GM12875 (cell line): ENCODE measurements at regions not wholly inside any gene's neighbourhood (a gene's known extent, or its start where the extent isn't known, plus 50 kb on each side); places are given as distances from the start of the nearest gene placed in this dataset.

Source experiments
- H3K4me3 ChIP-seq: one replicate; pipeline ENCODE4 v1.5.1; 2011; ENCODE audit warnings: low read depth, low read length, control low read depth
- TF ChIP-seq, protein P1 (sequence below): IDR thresholded peaks from 2 replicates; pipeline ENCODE4 v1.5.1; 2011; ENCODE audit warnings: low read depth, mild to moderate bottlenecking, control low read depth, inconsistent platforms, low read length, moderate library complexity, borderline replicate concordance; ENCODE audit not compliant: insufficient read depth

- TF ChIP-seq, protein P1, sequence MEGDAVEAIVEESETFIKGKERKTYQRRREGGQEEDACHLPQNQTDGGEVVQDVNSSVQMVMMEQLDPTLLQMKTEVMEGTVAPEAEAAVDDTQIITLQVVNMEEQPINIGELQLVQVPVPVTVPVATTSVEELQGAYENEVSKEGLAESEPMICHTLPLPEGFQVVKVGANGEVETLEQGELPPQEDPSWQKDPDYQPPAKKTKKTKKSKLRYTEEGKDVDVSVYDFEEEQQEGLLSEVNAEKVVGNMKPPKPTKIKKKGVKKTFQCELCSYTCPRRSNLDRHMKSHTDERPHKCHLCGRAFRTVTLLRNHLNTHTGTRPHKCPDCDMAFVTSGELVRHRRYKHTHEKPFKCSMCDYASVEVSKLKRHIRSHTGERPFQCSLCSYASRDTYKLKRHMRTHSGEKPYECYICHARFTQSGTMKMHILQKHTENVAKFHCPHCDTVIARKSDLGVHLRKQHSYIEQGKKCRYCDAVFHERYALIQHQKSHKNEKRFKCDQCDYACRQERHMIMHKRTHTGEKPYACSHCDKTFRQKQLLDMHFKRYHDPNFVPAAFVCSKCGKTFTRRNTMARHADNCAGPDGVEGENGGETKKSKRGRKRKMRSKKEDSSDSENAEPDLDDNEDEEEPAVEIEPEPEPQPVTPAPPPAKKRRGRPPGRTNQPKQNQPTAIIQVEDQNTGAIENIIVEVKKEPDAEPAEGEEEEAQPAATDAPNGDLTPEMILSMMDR: no peak
- no peak overlapping the region for H3K4me3 ChIP-seq
Observed at GRCh38 chr6:21845439-21846140, 252.0 kb downstream of the SOX4 start.

- TF ChIP-seq, protein P1: no peak
- H3K4me3 ChIP-seq: no peak overlapping the region
Observed at GRCh38 chr6:21846541-21847451, 253.2 kb downstream of the SOX4 start.

- TF ChIP-seq, protein P1: no peak
- no peak overlapping the region for H3K4me3 ChIP-seq
Observed at GRCh38 chr6:21847711-21848480, 254.3 kb downstream of the SOX4 start.

GRCh38 chr6:21850691-21851090 is 257.1 kb downstream of the SOX4 start:
- TF ChIP-seq, protein P1: no peak
- no peak overlapping the region for H3K4me3 ChIP-seq

DNA sequence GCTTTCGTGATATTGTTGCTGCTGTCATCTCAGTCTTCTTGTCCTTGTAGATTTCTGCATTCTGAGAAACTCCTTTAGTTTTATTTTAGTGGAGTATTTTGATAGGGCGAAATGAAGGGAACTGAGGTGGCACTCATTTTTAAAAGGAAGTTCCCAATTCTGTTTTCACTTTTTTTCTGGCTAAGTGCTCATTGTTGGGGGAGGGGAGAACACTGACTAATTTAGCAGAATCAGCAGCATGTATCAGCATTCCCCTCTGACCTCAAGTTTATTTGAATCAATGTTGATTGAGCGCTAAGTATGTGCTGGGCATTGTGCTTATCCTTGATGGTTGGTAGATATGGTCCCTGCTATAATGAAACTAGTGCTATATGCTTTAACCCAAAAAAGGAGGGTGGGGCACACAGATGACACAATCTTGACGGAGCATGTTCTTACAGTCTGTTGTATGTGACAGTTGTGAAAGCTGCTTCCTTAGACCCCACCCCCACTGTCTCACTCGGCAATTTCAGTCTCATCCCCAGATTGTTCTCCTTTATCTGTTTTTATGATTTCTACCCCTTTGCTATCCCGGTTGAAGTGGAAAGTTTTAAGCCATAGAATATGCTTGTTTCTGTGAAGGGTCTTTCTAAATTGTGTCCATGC is 262.4 kb downstream of the SOX4 start:
- H3K4me3 ChIP-seq: no peak overlapping the region
- TF ChIP-seq, protein P1: no peak

- no peak overlapping the region for H3K4me3 ChIP-seq
- TF ChIP-seq, protein P1: no peak
Observed at GRCh38 chr6:21856456-21856825, 262.9 kb downstream of the SOX4 start.
